Stimulated activated CD8-positive, alpha-beta memory T cell treated with anti-CD3 and anti-CD28 coated beads, Interleukin-15, amount 100 ng/mL, for 1 hour (primary cell): ENCODE measurements at regions not wholly inside any gene's neighbourhood (a gene's known extent, or its start where the extent isn't known, plus 50 kb on each side); places are given as distances from the start of the nearest gene placed in this dataset.
"Not testable (repeated sequence)": the region's sequence is repeated elsewhere in the genome, so short reads cannot be mapped to it uniquely, and the experiment has no call there.

Experiments
- DNase-seq: peaks from one replicate; pipeline ENCODE4 v3.0.0-alpha.2; 2020; ENCODE audit warnings: low read depth

GRCh38 chr9:78383130-78383529, 86.2 kb downstream of the PSAT1 start:
- no peak for DNase-seq

DNA sequence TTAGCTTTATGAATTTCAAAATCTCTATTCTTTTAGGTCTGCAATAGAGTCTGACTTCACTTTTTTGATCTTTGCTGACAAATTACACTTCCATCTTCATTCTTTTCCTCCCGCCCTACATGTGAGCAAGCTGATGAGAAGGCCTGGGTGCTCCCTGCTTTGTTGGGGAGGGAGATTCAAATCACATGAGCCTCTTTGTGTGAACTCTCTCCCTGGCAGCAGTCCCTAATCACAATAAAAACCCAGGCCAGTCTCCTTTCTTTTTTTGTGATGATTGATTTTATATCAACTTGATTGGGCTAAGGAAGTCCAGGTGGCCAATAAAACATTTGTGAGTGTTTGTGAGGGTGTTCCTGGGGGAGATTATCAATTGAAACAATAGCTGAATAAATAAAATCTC, 89.4 kb downstream of the PSAT1 start:
- DNase-seq = no peak

DNA sequence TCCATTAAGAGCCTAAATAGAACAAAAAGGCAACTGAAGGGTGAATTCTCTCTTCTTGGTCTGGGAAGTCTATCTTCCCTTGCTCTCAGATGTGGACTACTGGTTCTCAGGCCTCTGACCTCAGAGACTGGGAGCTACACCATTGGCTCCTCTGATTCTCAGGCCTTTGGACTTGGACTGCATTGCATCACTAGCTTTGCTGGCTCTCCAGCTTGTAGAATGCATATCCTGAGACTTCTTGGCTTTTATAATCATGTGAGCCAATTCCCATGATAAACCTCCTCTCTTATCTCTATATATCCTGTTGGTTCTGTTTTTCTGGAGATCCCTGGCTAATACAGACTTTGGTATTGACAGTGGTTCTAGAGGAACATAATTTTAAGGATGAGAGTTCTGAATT, 89.8 kb downstream of the PSAT1 start:
- no peak for DNase-seq

DNA sequence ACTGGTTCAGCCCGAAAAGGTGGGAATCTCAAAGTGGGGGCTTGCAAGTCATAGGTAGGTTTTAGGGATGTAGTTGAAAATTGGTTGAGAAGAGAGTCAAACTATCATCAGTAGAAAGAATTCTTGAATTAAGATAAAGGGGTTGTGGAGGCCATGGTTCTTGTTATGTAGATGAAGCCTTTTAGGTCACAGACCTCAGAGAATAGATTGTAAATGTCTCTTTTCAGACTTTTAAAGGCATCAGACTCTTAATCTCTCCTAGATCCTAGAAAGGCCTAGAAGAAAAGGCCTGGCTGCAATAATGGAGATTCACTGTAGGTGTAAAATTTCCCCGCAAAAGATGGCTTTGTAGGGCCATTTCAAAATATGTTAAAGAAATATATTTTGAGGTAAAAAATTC, 96.4 kb downstream of the PSAT1 start:
- no peak for DNase-seq

- no peak for DNase-seq
These were observed 97.0 kb downstream of the PSAT1 start for GRCh38 chr9:78393932-78394331.

DNA sequence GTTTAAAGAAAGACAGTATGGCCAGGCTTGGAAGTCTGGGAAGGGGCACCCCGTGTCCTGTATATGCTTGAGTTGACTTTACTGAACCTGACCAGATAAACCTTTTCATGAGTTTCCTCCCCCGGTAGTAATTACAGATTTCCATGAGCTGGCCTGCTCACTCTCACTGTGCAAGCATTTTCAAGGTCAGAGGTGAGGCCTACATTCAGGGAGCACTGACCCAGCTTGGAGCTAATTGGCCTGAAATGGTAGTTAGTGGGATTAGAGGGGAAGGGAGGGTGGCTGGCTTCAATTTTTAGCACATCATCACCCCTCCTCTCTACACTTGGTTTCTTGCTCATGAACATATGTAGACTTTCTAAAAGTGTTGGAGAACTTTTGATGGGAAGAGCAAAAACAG, 99.2 kb downstream of the PSAT1 start:
- no peak for DNase-seq

GRCh38 chr9:78397045-78397444, 100.1 kb downstream of the PSAT1 start:
- no peak for DNase-seq

- DNase-seq = no peak
These were observed 100.5 kb downstream of the PSAT1 start for GRCh38 chr9:78397454-78397853.

DNA sequence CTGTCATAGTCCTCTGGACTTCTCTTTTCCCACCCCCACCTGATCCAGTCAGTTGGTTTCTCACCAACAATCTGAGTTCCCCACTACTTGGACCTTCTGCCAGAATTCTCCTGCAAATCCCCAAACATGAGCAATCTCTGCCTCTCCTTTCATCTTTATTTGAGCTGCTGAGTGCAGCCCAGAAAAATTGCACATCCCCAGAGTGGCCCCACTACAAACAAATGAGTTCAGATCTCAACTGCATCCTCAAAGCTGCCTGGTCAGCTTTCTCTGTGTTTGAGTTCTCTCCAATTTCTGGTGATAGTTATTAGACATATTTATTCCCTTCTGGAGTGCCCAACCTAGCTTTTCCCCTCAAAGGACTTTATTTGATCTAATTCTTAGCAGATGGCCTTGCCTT, 102.2 kb downstream of the PSAT1 start:
- no peak for DNase-seq

DNA sequence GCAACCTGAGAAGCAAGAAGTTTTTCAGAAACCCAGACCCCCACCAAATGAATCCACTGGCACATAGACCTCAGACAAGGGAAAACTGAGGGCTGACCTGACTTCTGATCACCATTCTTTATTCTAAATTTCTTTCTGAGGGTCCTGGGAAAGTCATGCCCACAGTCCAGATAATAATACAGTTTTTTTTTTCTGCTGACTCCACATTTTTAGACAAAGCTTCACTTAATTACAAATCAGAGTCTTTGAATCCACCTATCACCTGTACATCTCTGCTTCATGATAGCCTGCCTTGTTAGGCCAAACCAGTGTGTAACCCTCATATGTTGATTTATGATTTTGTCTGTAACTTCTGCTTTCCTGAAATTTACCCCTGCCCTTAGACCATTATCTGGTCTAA, 103.6 kb downstream of the PSAT1 start:
- DNase-seq = no peak

DNA sequence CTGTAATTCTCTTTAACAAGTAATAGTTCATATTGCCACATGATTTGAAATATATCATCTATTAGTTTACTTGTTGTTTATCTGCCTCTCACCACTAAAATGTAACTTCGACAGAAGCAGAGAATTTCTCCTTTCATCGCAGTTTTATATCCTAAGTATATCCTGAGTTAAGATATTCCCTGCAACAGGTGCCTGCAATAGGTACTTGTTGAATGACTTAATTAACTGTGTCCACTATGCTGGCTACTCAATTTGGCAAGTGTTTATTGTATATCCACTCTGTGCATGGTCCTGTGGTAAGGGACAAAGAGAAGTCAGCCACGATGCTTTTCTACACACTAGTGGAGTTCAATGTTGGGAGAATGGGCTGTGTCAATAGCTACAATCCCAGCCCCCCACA, 108.5 kb downstream of the PSAT1 start:
- DNase-seq = no peak

- no peak for DNase-seq
These were observed 109.2 kb downstream of the PSAT1 start for GRCh38 chr9:78406146-78406545.

DNA sequence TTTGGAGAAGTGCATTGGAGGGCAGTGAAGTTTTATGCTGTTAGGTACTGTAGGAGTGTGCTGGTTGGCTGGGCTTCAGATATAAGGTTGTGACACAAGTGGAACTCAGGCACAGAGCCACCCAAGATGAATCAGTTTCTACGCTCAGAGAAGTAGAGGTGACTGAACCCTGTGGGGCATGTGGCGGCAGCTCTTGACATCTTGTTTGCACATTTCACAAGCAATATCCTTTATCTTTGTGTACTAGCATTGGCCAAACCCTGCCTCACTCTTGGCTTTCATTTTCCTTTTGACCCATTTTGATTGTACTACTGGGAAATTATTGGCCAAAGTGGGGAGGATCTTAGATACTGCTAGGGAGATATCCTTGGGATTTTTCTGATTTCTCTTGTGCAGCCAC, 110.0 kb downstream of the PSAT1 start:
- DNase-seq = no peak

DNA sequence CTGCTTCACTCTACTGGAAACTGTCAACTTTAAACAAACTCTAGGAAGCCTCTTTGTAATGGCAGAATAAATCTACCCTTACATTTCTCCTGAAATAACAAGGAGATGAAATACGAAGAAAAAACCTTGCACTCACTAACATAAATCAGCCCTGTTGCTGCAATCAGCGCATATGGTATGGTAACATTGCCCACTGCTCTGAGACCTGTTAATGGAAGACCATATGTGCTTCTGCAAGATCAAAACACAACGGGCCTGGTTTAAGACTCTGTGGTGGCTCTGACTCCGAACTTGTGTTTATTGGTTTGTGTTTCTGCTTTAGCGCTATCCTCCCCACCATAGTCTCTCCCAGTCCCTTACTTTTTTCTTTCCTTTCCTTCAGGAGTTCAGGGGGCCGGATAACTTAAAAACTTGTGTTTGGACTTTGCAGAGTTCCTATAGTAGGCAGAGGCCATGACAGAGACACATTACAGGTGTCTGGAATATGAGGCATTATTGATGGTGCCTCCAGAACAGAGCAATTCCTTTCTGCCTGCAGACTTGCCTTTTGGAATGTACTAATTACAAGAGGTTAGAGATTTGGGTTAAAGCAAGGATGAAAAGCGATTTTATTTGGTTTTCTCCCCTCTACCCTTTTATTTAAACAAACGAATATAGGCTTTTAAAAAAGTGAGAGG, 110.8 kb downstream of the PSAT1 start:
- DNase-seq = no peak

GRCh38 chr9:78408388-78408787, 111.5 kb downstream of the PSAT1 start:
- no peak for DNase-seq

GRCh38 chr9:78409928-78410510, 113.1 kb downstream of the PSAT1 start:
- DNase-seq = not testable (repeated sequence)

DNA sequence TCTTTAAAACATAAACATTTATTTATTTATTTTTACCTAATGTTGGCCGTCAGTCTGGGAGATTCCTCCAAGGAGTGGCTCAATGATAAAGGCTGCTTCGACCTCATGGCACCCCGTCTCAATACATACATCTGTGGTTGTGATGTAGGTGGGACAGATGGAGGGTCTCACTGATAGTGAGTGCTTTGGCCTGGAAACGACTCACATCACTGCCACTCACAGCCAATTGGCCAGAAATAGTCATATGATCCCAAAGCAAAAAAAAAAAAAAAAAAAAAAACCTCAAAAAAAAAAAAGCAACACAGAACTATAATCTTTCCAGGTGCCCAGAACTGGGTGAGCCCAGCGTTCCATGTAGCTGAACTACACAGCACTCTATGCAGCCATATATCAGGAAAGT, 125.4 kb downstream of the PSAT1 start:
- no peak for DNase-seq

- DNase-seq = no peak
These were observed 127.4 kb downstream of the PSAT1 start for GRCh38 chr9:78424299-78424698.

DNA sequence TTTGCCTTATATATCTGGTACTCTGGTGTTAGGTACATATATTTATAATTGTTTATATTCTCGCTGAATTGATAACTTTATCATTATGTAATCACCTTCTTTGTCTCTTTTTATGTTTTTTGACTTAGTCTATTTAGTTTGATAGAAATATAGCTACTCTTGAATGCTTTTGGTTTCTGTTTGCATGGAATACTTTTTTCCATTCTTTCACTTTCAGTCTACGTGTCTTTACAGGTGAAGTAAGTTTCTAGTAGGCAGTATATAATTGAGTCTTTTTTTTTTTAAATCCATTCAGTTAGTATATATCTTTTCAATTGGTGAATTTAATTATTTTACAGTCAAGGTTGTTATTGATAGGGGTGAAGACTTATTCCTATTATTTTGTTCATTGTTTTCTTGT, 131.7 kb downstream of the PSAT1 start:
- DNase-seq = no peak

GRCh38 chr9:78430387-78430786, 133.5 kb downstream of the PSAT1 start:
- no peak for DNase-seq

DNA sequence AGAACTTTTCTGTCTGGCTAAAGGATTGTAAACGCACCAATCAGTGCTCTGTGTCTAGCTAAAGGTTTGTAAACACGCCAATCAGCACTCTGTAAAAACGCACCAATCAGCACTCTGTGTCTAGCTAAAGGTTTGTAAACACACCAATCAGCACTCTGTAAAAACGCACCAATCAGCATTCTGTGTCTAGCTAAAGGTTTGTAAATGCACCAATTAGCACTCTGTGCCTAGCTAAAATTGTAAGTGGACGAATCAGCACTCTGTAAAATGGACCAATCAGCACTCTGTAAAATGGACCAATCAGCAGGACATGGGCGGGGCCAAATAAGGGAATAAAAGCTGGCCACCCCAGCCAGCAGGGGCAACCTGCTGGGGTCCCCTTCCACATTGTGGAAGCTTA, 134.1 kb downstream of the PSAT1 start:
- DNase-seq = not testable (repeated sequence)

DNA sequence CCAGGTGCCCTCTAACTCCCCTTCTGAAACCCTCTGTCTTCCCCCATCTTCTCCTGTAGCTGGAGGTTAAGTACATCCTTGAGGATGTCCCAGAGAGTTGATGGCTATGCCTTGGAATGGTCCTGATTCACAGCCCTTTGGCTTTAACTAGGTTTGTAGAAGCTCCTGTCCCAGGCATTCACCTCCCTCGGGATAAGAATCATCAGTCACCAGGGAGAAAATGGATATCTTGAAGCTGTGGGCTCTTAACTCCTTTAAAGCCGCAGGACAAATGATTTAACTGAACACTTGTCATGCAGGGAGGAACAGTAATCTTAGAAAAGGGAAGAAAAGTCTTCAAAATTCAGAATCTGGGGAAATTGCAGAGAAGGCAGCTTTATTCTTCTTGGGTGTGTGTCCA, 139.9 kb downstream of the PSAT1 start:
- no peak for DNase-seq

GRCh38 chr9:78437296-78437695, 140.4 kb downstream of the PSAT1 start:
- no peak for DNase-seq

DNA sequence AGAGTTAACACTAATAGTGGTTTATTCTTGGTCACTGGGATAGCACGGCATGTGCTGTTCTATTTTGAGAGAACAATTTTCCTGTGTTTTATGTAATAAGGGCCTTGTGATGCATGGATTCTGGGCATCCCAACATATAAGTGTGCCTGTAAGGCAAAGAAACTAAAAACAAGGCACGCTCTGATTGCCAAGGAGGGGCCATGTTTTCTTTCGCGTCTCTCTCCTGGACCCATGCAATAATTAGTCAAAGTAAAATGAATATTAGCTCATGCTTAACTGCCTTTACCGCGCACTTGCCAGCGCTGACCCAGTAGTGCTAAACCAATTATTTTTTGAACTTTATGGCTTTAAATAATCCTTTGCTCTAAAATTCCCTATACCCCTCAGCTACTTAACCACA, 140.9 kb downstream of the PSAT1 start:
- no peak for DNase-seq
